ENCODE measurements at regions not wholly inside any gene's neighbourhood (a gene's known extent, or its start where the extent isn't known, plus 50 kb on each side); places are given as distances from the start of the nearest gene placed in this dataset.

DNA sequence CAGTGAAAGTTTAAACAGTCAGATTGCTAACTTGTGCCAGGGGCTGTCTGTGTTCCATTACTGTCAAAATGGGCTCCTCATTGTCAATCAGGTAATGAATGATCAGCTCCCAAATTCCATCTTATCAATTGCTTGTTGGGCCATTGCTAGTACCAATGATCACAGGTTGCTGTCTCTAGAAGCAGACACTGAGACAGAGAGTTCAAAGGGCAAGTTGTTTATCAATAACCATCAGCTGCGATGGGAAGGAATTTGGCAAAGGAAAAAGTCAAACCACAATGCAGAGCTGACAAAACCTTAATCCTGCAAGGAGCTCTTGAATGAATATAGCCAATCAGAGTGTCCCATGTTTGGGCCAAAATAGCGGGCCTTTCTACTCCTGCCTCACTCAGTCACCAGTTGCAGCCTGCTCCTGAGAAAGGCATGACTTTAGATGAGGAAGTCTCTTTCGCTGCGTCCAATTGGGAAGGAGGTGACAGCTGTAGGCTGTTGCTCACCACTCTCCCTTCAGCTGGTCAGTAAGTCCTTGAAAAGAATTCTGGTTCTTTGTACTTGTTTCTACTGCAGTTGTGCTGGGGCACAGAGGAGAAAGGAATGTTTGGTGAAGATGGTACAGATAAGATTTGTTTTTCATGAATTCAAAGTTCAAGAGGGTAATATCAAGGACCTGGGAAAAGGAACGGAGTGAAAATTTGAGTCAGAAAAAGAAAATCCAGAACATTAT, 179.2 kb upstream of the PDE3A start:
- H3K27me3 Mint-ChIP-seq (ENCODE audit: insufficient read depth, unreplicated experiment), result no peaks in the 10 kb centered on the region
- TF ChIP-seq CTCF (IDR thresholded peaks at IDR 0.05; ENCODE audit: insufficient read depth in 1 of 2, low read depth in 1 of 2, low read length in 1 of 2, severe bottlenecking in 1 of 2, unreplicated experiment in 1 of 2), result no peak
- Histone ChIP-seq H3K9me3 (peaks cover 10% of the 10 kb centered on the region), H3K4me1 (peaks cover 33% of the 10 kb centered on the region), H3K4me3 (ENCODE audit: low read depth, low read length) (no peak overlapping the region), H3K27me3 (replicated peaks; ENCODE audit: control insufficient read depth, insufficient read depth, low read length) (no peaks in the 10 kb centered on the region), H3K36me3 (ENCODE audit: control insufficient read depth, insufficient read depth, low read length) (no peaks in the 10 kb centered on the region)
- H3K4me1 Mint-ChIP-seq (ENCODE audit: low read depth, unreplicated experiment), result peaks cover 23% of the 10 kb centered on the region
- H3K27ac Mint-ChIP-seq (ENCODE audit: unreplicated experiment), result peak overlapping the region; percentile 3
- peaks cover 10% of the 10 kb centered on the region for H3K9me3 Mint-ChIP-seq (ENCODE audit: unreplicated experiment)
- peak; percentile 56 to 72 for DNase-seq
- BruUV-seq (replicated peaks), result no TSS peak
- H3K36me3 Mint-ChIP-seq (ENCODE audit: insufficient read depth, unreplicated experiment), result no peaks in the 10 kb centered on the region
- intact Hi-C loops (cut with micrococcal nuclease; ENCODE audit: unreplicated experiment), result loop anchor here (2.0 kb wide), 1 partner anchor 14 kb away; no protein-coding TSS in a partner anchor
- ChIA-PET CTCF (interaction anchor here (0.7 to 0.8 kb wide), 2 partner anchors 9 to 818 kb away, joined by 3 read pairs; no protein-coding TSS in a partner anchor), POLR2A (no interaction called here)
- H3K4me3 Mint-ChIP-seq (ENCODE audit: unreplicated experiment), result peak overlapping the region; percentile 31

GRCh38 chr12:20189767-20190166, 178.6 kb upstream of the PDE3A start:
- no peak for DNase-seq
- CTCF ChIA-PET, result no interaction called here
- TF ChIP-seq CTCF (IDR thresholded peaks at IDR 0.05; ENCODE audit: insufficient read depth in 1 of 2, low read depth in 1 of 2, low read length in 1 of 2, severe bottlenecking in 1 of 2, unreplicated experiment in 1 of 2), result no peak
- intact Hi-C loops (cut with micrococcal nuclease; ENCODE audit: unreplicated experiment), result loop anchor here (2.0 to 10.0 kb wide), 3 partner anchors 15 to 275 kb away; no protein-coding TSS in a partner anchor
- Histone ChIP-seq H3K4me1 (peaks cover 29% of the 10 kb centered on the region), H3K9me3 (peaks cover 3% of the 10 kb centered on the region; the same call in 1 of the 2 replicates), H3K27me3 (replicated peaks; ENCODE audit: control insufficient read depth, insufficient read depth, low read length) (no peaks in the 10 kb centered on the region), H3K4me3 (ENCODE audit: low read depth, low read length) (no peak overlapping the region), H3K36me3 (ENCODE audit: control insufficient read depth, insufficient read depth, low read length) (no peaks in the 10 kb centered on the region)
- Mint-ChIP-seq H3K27me3 (ENCODE audit: insufficient read depth, unreplicated experiment) (no peaks in the 10 kb centered on the region), H3K9me3 (ENCODE audit: unreplicated experiment) (peaks cover 10% of the 10 kb centered on the region), H3K4me3 (ENCODE audit: unreplicated experiment) (peak overlapping the region; percentile 31), H3K27ac (ENCODE audit: unreplicated experiment) (peak overlapping the region; percentile 3), H3K36me3 (ENCODE audit: insufficient read depth, unreplicated experiment) (no peaks in the 10 kb centered on the region), H3K4me1 (ENCODE audit: low read depth, unreplicated experiment) (peaks cover 26% of the 10 kb centered on the region)
- no TSS peak for BruUV-seq (replicated peaks)
- POLR2A ChIA-PET, result no interaction called here

- peaks cover 20% of the 10 kb centered on the region for H3K4me1 Mint-ChIP-seq (ENCODE audit: low read depth, unreplicated experiment)
- no peaks in the 10 kb centered on the region for H3K36me3 ChIP-seq (ENCODE audit: control insufficient read depth, insufficient read depth, low read length)
- POLR2A ChIA-PET, result no interaction called here
- BruUV-seq (replicated peaks), result no TSS peak
- intact Hi-C loops (cut with micrococcal nuclease; ENCODE audit: unreplicated experiment), result loop anchor here (1.0 to 10.0 kb wide), 5 partner anchors 26 to 455 kb away; no protein-coding TSS in a partner anchor
- no peak overlapping the region for H3K4me3 ChIP-seq (ENCODE audit: low read depth, low read length)
- H3K27ac Mint-ChIP-seq (ENCODE audit: unreplicated experiment), result no peak overlapping the region
- CTCF ChIA-PET, result interaction anchor here (0.6 kb wide), 1 partner anchor 1366 kb away, joined by 3 read pairs; no protein-coding TSS in a partner anchor
- H3K27me3 Mint-ChIP-seq (ENCODE audit: insufficient read depth, unreplicated experiment), result no peaks in the 10 kb centered on the region
- H3K4me3 Mint-ChIP-seq (ENCODE audit: unreplicated experiment), result no peak overlapping the region
- H3K36me3 Mint-ChIP-seq (ENCODE audit: insufficient read depth, unreplicated experiment), result no peaks in the 10 kb centered on the region
- peak; percentile 44 to 69 for TF ChIP-seq CTCF (IDR thresholded peaks at IDR 0.05; ENCODE audit: insufficient read depth in 1 of 2, low read depth in 1 of 2, low read length in 1 of 2, severe bottlenecking in 1 of 2, unreplicated experiment in 1 of 2)
- H3K9me3 ChIP-seq, result no peaks in the 10 kb centered on the region
- peaks cover 11% of the 10 kb centered on the region for H3K4me1 ChIP-seq
- DNase-seq, result peak; percentile 49 to 62
- peaks cover 22% of the 10 kb centered on the region for H3K9me3 Mint-ChIP-seq (ENCODE audit: unreplicated experiment)
- no peaks in the 10 kb centered on the region for H3K27me3 ChIP-seq (replicated peaks; ENCODE audit: control insufficient read depth, insufficient read depth, low read length)
These were observed 174.2 kb upstream of the PDE3A start for GRCh38 chr12:20194171-20194570.
